K562 (cell line): ENCODE measurements at regions not wholly inside any gene's neighbourhood (a gene's known extent, or its start where the extent isn't known, plus 50 kb on each side); places are given as distances from the start of the nearest gene placed in this dataset.
A peak's percentile ranks its signal among the peaks of the same experiment; 100 is the strongest.

ENCODE experiments used
- ATAC-seq: fragments of 200-7000 bp; cut with Tn5 transposase; 3 replicates; pipeline ENCODE4 v1.9.1; 2020; ENCODE audit warnings: moderate library complexity
- BruUV-seq: library from RNA; stranded (reverse); fragments of 400-500 nt; replicated peaks from 2 replicates; lab custom pipeline; 2021; lab: Mats Ljungman, UMichigan
- CTCF ChIA-PET: fragments of 300-600 bp; formaldehyde crosslinking; extraction: SDS; loops from one replicate; lab custom pipeline; 2021; ENCODE audit warnings: low intra/inter-chr PET ratio; lab: Yijun Ruan, JAX
- POLR2A ChIA-PET: fragments of 300-600, 350-650 bp; sonication (Branson Sonifier 250); formaldehyde crosslinking; extraction: SDS; loops from one replicate; lab custom pipeline; 2021; ENCODE audit warnings: antibody characterized with exemption, inconsistent platforms; lab: Yijun Ruan, JAX
- DNase-seq, 4 experiments: peaks; one replicate each; pipeline versions ENCODE4 v3.0.0 to v3.0.0-alpha.2; 2011 to 2018; ENCODE audit warnings: low spot score in 3 of 4, mixed read lengths in 3 of 4; ENCODE audit errors: extremely low read depth in 1 of 4
- FAIRE-seq: peaks from 2 replicates; lab custom pipeline; 2011; peaks lifted over from hg19 to GRCh38; lab: Jason Lieb, UNC
- H2AFZ ChIP-seq: 2 replicates; pipeline ENCODE4 v1.6.0; 2011; ENCODE audit warnings: low read depth, low read length, control low read depth, inconsistent platforms
- H3K27ac ChIP-seq: fragments of 200-600 bp; 3 replicates; pipeline ENCODE4 v1.8.0; 2011; ENCODE audit warnings: low read depth, mild to moderate bottlenecking, control low read depth, inconsistent platforms, low read length, moderate library complexity, mixed read lengths; ENCODE audit errors: extremely low read depth
- H3K27me3 ChIP-seq, 2 experiments: fragments of 300-600 bp in 1 of 2; 2 replicates in 1 of 2; 3 replicates in 1 of 2; pipeline versions ENCODE4 v1.6.0 to v1.8.0; 2011; ENCODE audit warnings: inconsistent platforms in 2 of 2, low read length in 2 of 2, mild to moderate bottlenecking in 1 of 2, mixed read lengths in 1 of 2, moderate library complexity in 1 of 2; ENCODE audit not compliant: control insufficient read depth in 2 of 2, insufficient read depth in 2 of 2
- H3K36me3 ChIP-seq: fragments of 300-600 bp; 3 replicates; pipeline ENCODE4 v1.8.0; 2011; ENCODE audit warnings: mild to moderate bottlenecking, low read length, inconsistent platforms; ENCODE audit not compliant: control insufficient read depth, insufficient read depth
- H3K4me1 ChIP-seq, 2 experiments: fragments of 200-600 bp in 1 of 2; replicated peaks in 1 of 2; 2 replicates in 1 of 2; 3 replicates in 1 of 2; pipeline versions ENCODE4 v1.5.1 to v1.8.0; 2011; ENCODE audit warnings: inconsistent platforms in 2 of 2, low read length in 2 of 2, mild to moderate bottlenecking in 1 of 2, mixed read lengths in 1 of 2, moderate library complexity in 1 of 2; ENCODE audit not compliant: control insufficient read depth in 2 of 2, insufficient read depth in 2 of 2
- H3K4me2 ChIP-seq: 2 replicates; pipeline ENCODE4 v1.6.1; 2011; ENCODE audit warnings: low read length, control low read depth, inconsistent platforms, mixed read lengths; ENCODE audit not compliant: insufficient read depth
- H3K4me3 ChIP-seq: fragments of 200-600 bp; sonication (generic), shearing (Covaris generic); 2 replicates; pipeline ENCODE4 v1.5.1; 2016; ENCODE audit warnings: control low read depth, inconsistent platforms
- H3K79me2 ChIP-seq: fragments of 200-600 bp; 3 replicates; pipeline ENCODE4 v1.8.0; 2011; ENCODE audit warnings: low read length, inconsistent platforms; ENCODE audit not compliant: control insufficient read depth, insufficient read depth
- H3K9ac ChIP-seq, 2 experiments: 2 replicates each; pipeline versions ENCODE4 v1.6.0 to v1.6.1; 2011; ENCODE audit warnings: low read depth in 2 of 2, low read length in 2 of 2, control low read depth in 1 of 2, inconsistent platforms in 1 of 2, mild to moderate bottlenecking in 1 of 2, mixed read lengths in 1 of 2; ENCODE audit not compliant: insufficient read depth in 1 of 2
- H3K9me1 ChIP-seq: one replicate; pipeline ENCODE4 v1.6.0; 2011; ENCODE audit warnings: inconsistent platforms, mild to moderate bottlenecking, low read length, moderate library complexity; ENCODE audit not compliant: control insufficient read depth, insufficient read depth
- H3K9me3 ChIP-seq: replicated peaks from 2 replicates; pipeline ENCODE4 v1.5.1; 2011; ENCODE audit warnings: low read depth, low read length, inconsistent platforms; ENCODE audit not compliant: control insufficient read depth, insufficient read depth
- H4K20me1 ChIP-seq: replicated peaks from 2 replicates; pipeline ENCODE4 v1.6.1; 2011; ENCODE audit warnings: low read length, inconsistent platforms, mixed read lengths; ENCODE audit not compliant: control insufficient read depth, insufficient read depth
- ARID1B ChIP-seq: fragments of 450-650 bp; IDR thresholded peaks from 2 replicates; pipeline ENCODE4 v1.6.1; 2016; ENCODE audit warnings: antibody characterized with exemption, mild to moderate bottlenecking, inconsistent platforms
- CBFA2T3 ChIP-seq: fragments of 450-650 bp; IDR thresholded peaks from 2 replicates; pipeline ENCODE4 v1.6.1; 2017
- CEBPB ChIP-seq: fragments of 450-650 bp; IDR thresholded peaks from 2 replicates; pipeline ENCODE4 v1.6.1; 2016; ENCODE audit warnings: missing genetic modification characterization, missing compliant biosample characterization
- FOXP1 ChIP-seq: sonication (generic); formaldehyde crosslinking; IDR thresholded peaks from 2 replicates; pipeline ENCODE4 v1.8.0; 2022; ENCODE audit warnings: mild to moderate bottlenecking, missing genetic modification reagents
- SFPQ ChIP-seq: fragments of 200-400 bp; formaldehyde crosslinking; IDR thresholded peaks from 2 replicates; pipeline ENCODE4 v1.6.1; 2017; ENCODE audit warnings: mild to moderate bottlenecking, low read depth, low read length, moderate library complexity
- ZNF316 ChIP-seq: fragments of 450-650 bp; IDR thresholded peaks from 2 replicates; pipeline ENCODE4 v1.6.1; 2016
- WGBS: fragments of 100-300 bp; shearing (Covaris generic); methylation state at CpG from one replicate; pipeline ENCODE4 v1.1.6; 2016; ENCODE audit warnings: low coverage, mixed read lengths; ENCODE audit not compliant: insufficient coverage; ENCODE audit errors: missing lambda C conversion rate; 5-methylcytosine and 5-hydroxymethylcytosine counted together
- in situ Hi-C: fragments of 300-500 bp; cut with MboI; formaldehyde crosslinking; loops from 4 replicates; pipeline ENCODE4 v1.15.0; 2018; ENCODE audit warnings: inconsistent platforms, mixed read lengths
- intact Hi-C: fragments of 100-400 bp; cut with micrococcal nuclease; formaldehyde crosslinking; loops from 2 replicates; pipeline ENCODE4 v1.14.2; 2022

- no peak overlapping the region for H3K4me2 ChIP-seq
- H3K9me1 ChIP-seq = no peaks in the 10 kb centered on the region
- in situ Hi-C loops = no loop called here
- ChIA-PET POLR2A (no interaction called here), CTCF (no interaction called here)
- no peak overlapping the region for H3K4me3 ChIP-seq
- no peak for ATAC-seq
- no peak for FAIRE-seq
- BruUV-seq = no TSS peak
- no peaks in the 10 kb centered on the region for H3K27me3 ChIP-seq
- H3K36me3 ChIP-seq = no peaks in the 10 kb centered on the region
- no peak for DNase-seq
- 0 out of 5 replicates have a peak, but pooled peaks cover 0 to 4% of the 10 kb centered on the region in 2 experiments for H3K4me1 ChIP-seq
- 0 out of 2 replicates have a peak, but pooled peaks have one; percentile 14 for TF ChIP-seq ARID1B
- TF ChIP-seq CBFA2T3 = 0 out of 2 replicates have a peak, but pooled peaks have one; percentile 18
- peak; percentile 64 for TF ChIP-seq CEBPB (tag)
- TF ChIP-seq SFPQ = no peak
- TF ChIP-seq, all 486 proteins: peak for 3
- WGBS = 7% methylated on average over 1 of the region's 1 CpG
- Histone ChIP-seq H3K9ac (no peak overlapping the region), H2AFZ (no peak overlapping the region), H3K9me3 (no peaks in the 10 kb centered on the region), H4K20me1 (no peaks in the 10 kb centered on the region), H3K27ac (no peak overlapping the region), H3K79me2 (no peaks in the 10 kb centered on the region)
- intact Hi-C loops = no loop called here
These were observed 84.5 kb downstream of the HPGD start for GRCh38 chr4:174437749-174438148.

GRCh38 chr4:174437324-174437723, 85.0 kb downstream of the HPGD start:
- 75% methylated on average over 2 of the region's 2 CpGs for WGBS
- Histone ChIP-seq H3K4me1 (0 out of 5 replicates have a peak, but pooled peaks cover 0 to 4% of the 10 kb centered on the region in 2 experiments), H3K4me2 (no peak overlapping the region), H3K9me3 (no peaks in the 10 kb centered on the region), H3K27me3 (no peaks in the 10 kb centered on the region), H2AFZ (no peak overlapping the region), H3K9ac (no peak overlapping the region), H3K4me3 (no peak overlapping the region), H3K9me1 (no peaks in the 10 kb centered on the region), H3K36me3 (no peaks in the 10 kb centered on the region), H3K27ac (no peak overlapping the region), H4K20me1 (no peaks in the 10 kb centered on the region), H3K79me2 (no peaks in the 10 kb centered on the region)
- DNase-seq = no peak
- CTCF ChIA-PET = no interaction called here
- ATAC-seq = no peak
- POLR2A ChIA-PET = no interaction called here
- FAIRE-seq = no peak
- BruUV-seq = no TSS peak
- intact Hi-C loops (no loop called here), in situ Hi-C loops (no loop called here)
- TF ChIP-seq ZNF316 (peak; percentile 13; the same call in 1 of the 2 replicates), FOXP1 (CRISPR knock-in tag) (no peak)
